ENCODE measurements at regions not wholly inside any gene's neighbourhood (a gene's known extent, or its start where the extent isn't known, plus 50 kb on each side); places are given as distances from the start of the nearest gene placed in this dataset.

- TF ChIP-seq CTCF (IDR thresholded peaks at IDR 0.05; ENCODE audit: low read depth, low read length, missing input control), result no peak
- no peak for TF ChIP-seq RAD21 (IDR thresholded peaks at IDR 0.05)
Measured at GRCh38 chr12:111169032-111169431, 199.9 kb downstream of the PHETA1 start.
